HepG2 (cell line): ENCODE measurements at regions not wholly inside any gene's neighbourhood (a gene's known extent, or its start where the extent isn't known, plus 50 kb on each side); places are given as distances from the start of the nearest gene placed in this dataset.
"Not testable (repeated sequence)": the region's sequence is repeated elsewhere in the genome, so short reads cannot be mapped to it uniquely, and the experiment has no call there.

Source experiments
- ATAC-seq: fragments of 200-7000 bp; cut with Tn5 transposase; 3 replicates; pipeline ENCODE4 v1.9.1; 2020; ENCODE audit warnings: mild to moderate bottlenecking, moderate library complexity
- BruUV-seq: library from RNA; stranded (reverse); fragments of 400-500 nt; replicated peaks from 2 replicates; lab custom pipeline; 2021; lab: Mats Ljungman, UMichigan
- CTCF ChIA-PET: fragments of 300-600 bp; formaldehyde crosslinking; extraction: SDS; loops from one replicate; lab custom pipeline; 2021; ENCODE audit warnings: low total read pairs, inconsistent platforms, low intra/inter-chr PET ratio; lab: Yijun Ruan, JAX
- POLR2A ChIA-PET: fragments of 350-600 bp; sonication (Branson Sonifier 250); formaldehyde crosslinking; loops from one replicate; lab custom pipeline; 2020; ENCODE audit warnings: antibody characterized with exemption, inconsistent platforms; lab: Yijun Ruan, JAX
- DNase-seq: peaks from one replicate; pipeline ENCODE4 v3.0.0-alpha.2; 2015; ENCODE audit warnings: low spot score
- FAIRE-seq: peaks from 3 replicates; lab custom pipeline; 2011; peaks lifted over from hg19 to GRCh38; lab: Jason Lieb, UNC
- H2AFZ ChIP-seq: one replicate; pipeline ENCODE4 v1.6.1; 2011; ENCODE audit warnings: low read length, inconsistent platforms
- H3K27ac ChIP-seq: fragments of 300-600 bp; 3 replicates; pipeline ENCODE4 v1.8.0; 2011; ENCODE audit warnings: mixed run types, mild to moderate bottlenecking, mixed read lengths, low read length, inconsistent platforms; ENCODE audit not compliant: insufficient read depth; ENCODE audit errors: extremely low read length
- H3K27me3 ChIP-seq, 2 experiments: fragments of 200-600 bp in 1 of 2; 2 replicates in 1 of 2; 3 replicates in 1 of 2; pipeline versions ENCODE4 v1.6.0 to v1.8.0; 2011; ENCODE audit warnings: low read length in 2 of 2, mild to moderate bottlenecking in 2 of 2, moderate library complexity in 2 of 2, inconsistent platforms in 1 of 2; ENCODE audit not compliant: insufficient read depth in 2 of 2, control insufficient read depth in 1 of 2
- H3K36me3 ChIP-seq, 2 experiments: fragments of 200-600 bp in 1 of 2; replicated peaks in 1 of 2; 2 replicates in 1 of 2; 3 replicates in 1 of 2; pipeline versions ENCODE4 v1.5.1 to v1.8.0; 2011; ENCODE audit warnings: low read length in 2 of 2, inconsistent platforms in 1 of 2; ENCODE audit not compliant: insufficient read depth in 2 of 2, control insufficient read depth in 1 of 2
- H3K4me1 ChIP-seq: 2 replicates; pipeline ENCODE4 v1.5.1; 2012; ENCODE audit warnings: low read length, inconsistent platforms; ENCODE audit not compliant: insufficient read depth
- H3K4me2 ChIP-seq: 2 replicates; pipeline ENCODE4 v1.6.0; 2011; ENCODE audit warnings: low read depth, low read length, inconsistent platforms
- H3K4me3 ChIP-seq, 3 experiments: fragments of 200-600 bp in 1 of 3; sonication (generic), shearing (Covaris generic) in 1 of 3; replicated peaks in 1 of 3; 2 replicates each; pipeline ENCODE4 v1.5.1; 2011 to 2016; ENCODE audit warnings: low read length in 3 of 3, inconsistent platforms in 2 of 3, low read depth in 2 of 3, mild to moderate bottlenecking in 2 of 3, control low read depth in 1 of 3, mixed read lengths in 1 of 3; ENCODE audit not compliant: insufficient read depth in 1 of 3
- H3K79me2 ChIP-seq: one replicate; pipeline ENCODE4 v1.6.1; 2011; ENCODE audit warnings: low read length, inconsistent platforms; ENCODE audit not compliant: insufficient read depth
- H3K9ac ChIP-seq: 2 replicates; pipeline ENCODE4 v1.6.0; 2011; ENCODE audit warnings: mild to moderate bottlenecking, low read depth, low read length, inconsistent platforms; ENCODE audit not compliant: insufficient read depth
- H3K9me3 ChIP-seq: 2 replicates; pipeline ENCODE4 v1.5.1; 2012; ENCODE audit warnings: mild to moderate bottlenecking, low read length
- H4K20me1 ChIP-seq: 2 replicates; pipeline ENCODE4 v1.6.0; 2011; ENCODE audit warnings: inconsistent platforms, mild to moderate bottlenecking, low read length, moderate library complexity; ENCODE audit not compliant: insufficient read depth
- WGBS: methylation state at CpG from one replicate; pipeline ENCODE4 v1.1.6; 2017; ENCODE audit warnings: low lambda C conversion rate; 5-methylcytosine and 5-hydroxymethylcytosine counted together
- in situ Hi-C: cut with HindIII; loops from 2 replicates; pipeline ENCODE4 v1.10.0; 2017; ENCODE audit warnings: low pct_unique_long_range_greater_than_20kb; ENCODE audit not compliant: extremely low pct_ligation_motif_present
- intact Hi-C: fragments of 100-400 bp; cut with micrococcal nuclease; formaldehyde crosslinking; loops from one replicate; pipeline ENCODE4 v1.10.0; 2022; ENCODE audit not compliant: unreplicated experiment

- CTCF ChIA-PET, H3K9me3 ChIP-seq, H3K79me2 ChIP-seq, H2AFZ ChIP-seq, H4K20me1 ChIP-seq, H3K9ac ChIP-seq, DNase-seq, H3K27me3 ChIP-seq, intact Hi-C loops, FAIRE-seq, POLR2A ChIA-PET, H3K4me1 ChIP-seq, H3K36me3 ChIP-seq, H3K4me3 ChIP-seq, ATAC-seq, H3K4me2 ChIP-seq, H3K27ac ChIP-seq, in situ Hi-C loops, BruUV-seq: not testable (repeated sequence)
- WGBS: no CpG with 5 or more reads among the region's 3 CpGs
These were observed 91.0 kb downstream of the CDRT15L2 start for GRCh38 chr17:20670506-20670905.

- FAIRE-seq, DNase-seq, H3K9me3 ChIP-seq, BruUV-seq, intact Hi-C loops, H2AFZ ChIP-seq, H3K79me2 ChIP-seq, CTCF ChIA-PET, POLR2A ChIA-PET, H3K27ac ChIP-seq, H3K9ac ChIP-seq, H4K20me1 ChIP-seq, H3K4me1 ChIP-seq, H3K27me3 ChIP-seq, H3K4me3 ChIP-seq, ATAC-seq, in situ Hi-C loops, H3K36me3 ChIP-seq, H3K4me2 ChIP-seq: not testable (repeated sequence)
- WGBS: 0% methylated on average over 1 of the region's 2 CpGs
These were observed 94.8 kb downstream of the CDRT15L2 start for GRCh38 chr17:20674374-20674773.

GRCh38 chr17:20675707-20676106 is 96.2 kb downstream of the CDRT15L2 start:
- H3K27ac ChIP-seq, H3K27me3 ChIP-seq, H2AFZ ChIP-seq, H4K20me1 ChIP-seq, POLR2A ChIA-PET, H3K9me3 ChIP-seq, H3K4me2 ChIP-seq, in situ Hi-C loops, H3K79me2 ChIP-seq, H3K36me3 ChIP-seq, H3K4me1 ChIP-seq, CTCF ChIA-PET, FAIRE-seq, BruUV-seq, intact Hi-C loops, H3K9ac ChIP-seq, ATAC-seq, DNase-seq, H3K4me3 ChIP-seq: not testable (repeated sequence)
- 6% methylated on average over 2 of the region's 2 CpGs for WGBS

- WGBS: 0% methylated on average over 1 of the region's 1 CpG
- H3K9me3 ChIP-seq, H2AFZ ChIP-seq, H3K4me2 ChIP-seq, CTCF ChIA-PET, POLR2A ChIA-PET, H3K4me3 ChIP-seq, DNase-seq, H3K27ac ChIP-seq, BruUV-seq, H3K27me3 ChIP-seq, ATAC-seq, H3K79me2 ChIP-seq, in situ Hi-C loops, intact Hi-C loops, H3K4me1 ChIP-seq, H3K36me3 ChIP-seq, FAIRE-seq, H3K9ac ChIP-seq, H4K20me1 ChIP-seq: not testable (repeated sequence)
These were observed 97.1 kb downstream of the CDRT15L2 start for GRCh38 chr17:20676656-20677055.
